Prostate gland (tissue), 2 donors: ENCODE measurements at regions not wholly inside any gene's neighbourhood (a gene's known extent, or its start where the extent isn't known, plus 50 kb on each side); places are given as distances from the start of the nearest gene placed in this dataset.

Experiments used
- DNase-seq: peaks from one replicate; pipeline ENCODE4 v3.0.0-alpha.2; 2019; ENCODE audit warnings: low spot score
- H3K27ac ChIP-seq, 2 donors: fragments of 200-600 bp; sonication (generic); 2 replicates each; pipeline ENCODE4 v1.5.1; 2017 to 2019
- H3K27me3 ChIP-seq: fragments of 200-600 bp; sonication (generic); replicated peaks from 2 replicates; pipeline ENCODE4 v1.5.1; 2019; ENCODE audit not compliant: insufficient read depth
- H3K36me3 ChIP-seq, 2 donors: fragments of 200-600 bp; sonication (generic); 1 replicate in 1 of 2; 2 replicates in 1 of 2; pipeline versions ENCODE4 v1.5.1 to v1.8.1; 2017 to 2019
- H3K4me1 ChIP-seq: fragments of 200-600 bp; sonication (generic); replicated peaks from 2 replicates; pipeline ENCODE4 v1.5.1; 2019
- H3K4me3 ChIP-seq, 2 donors: fragments of 200-600 bp; sonication (generic); 2 replicates each; pipeline ENCODE4 v1.5.1; 2017 to 2019
- H3K9me3 ChIP-seq: fragments of 200-600 bp; sonication (generic); 2 replicates; pipeline ENCODE4 v1.5.1; 2017
- CTCF ChIP-seq, 4 experiments: fragments of 200-600 bp in 2 of 4; fragments of 450-650 bp in 2 of 4; sonication (generic) in 2 of 4; IDR thresholded peaks; 1 replicate in 3 of 4; 2 replicates in 1 of 4; pipeline ENCODE4 v1.5.1; 2016 to 2019; ENCODE audit warnings: antibody characterized with exemption in 4 of 4, mild to moderate bottlenecking in 2 of 4, moderate library complexity in 2 of 4
- POLR2A ChIP-seq: fragments of 450-650 bp; IDR thresholded peaks from one replicate; pipeline ENCODE4 v1.6.1; 2016; ENCODE audit warnings: antibody characterized with exemption, mild to moderate bottlenecking
- POLR2AphosphoS5 ChIP-seq: sonication (generic); formaldehyde crosslinking; IDR thresholded peaks from one replicate; pipeline ENCODE4 v1.6.1; 2017; ENCODE audit warnings: antibody characterized with exemption
- WGBS: methylation state at CpG from one replicate; pipeline ENCODE4 v1.1.5; 2018; 5-methylcytosine and 5-hydroxymethylcytosine counted together
- intact Hi-C: fragments of 100-400 bp; cut with DNase I; formaldehyde crosslinking; loops from one replicate; pipeline ENCODE4 v1.14.2; 2022

- intact Hi-C loops: no loop called here
- DNase-seq: no peak
- Histone ChIP-seq H3K27me3 (no peaks in the 10 kb centered on the region), H3K27ac (no peak overlapping the region), H3K4me1 (no peaks in the 10 kb centered on the region), H3K9me3 (no peaks in the 10 kb centered on the region), H3K36me3 (no peaks in the 10 kb centered on the region), H3K4me3 (no peak overlapping the region)
- TF ChIP-seq POLR2AphosphoS5: no peak
- TF ChIP-seq CTCF (IDR thresholded peaks at IDR 0.05): no peak
- TF ChIP-seq POLR2A: no peak
- 76% methylated on average over 6 of the region's 6 CpGs for WGBS
Observed at GRCh38 chr1:4431491-4431890, 222.9 kb upstream of the AJAP1 start.

- no peaks in the 10 kb centered on the region for H3K27me3 ChIP-seq
- H3K27ac ChIP-seq: no peak overlapping the region
- no peak for TF ChIP-seq CTCF (IDR thresholded peaks at IDR 0.05)
- no peak for TF ChIP-seq POLR2AphosphoS5
- no peak for TF ChIP-seq POLR2A
- H3K4me1 ChIP-seq: no peaks in the 10 kb centered on the region
- no peak overlapping the region for H3K4me3 ChIP-seq
- no peaks in the 10 kb centered on the region for H3K9me3 ChIP-seq
- 95% methylated on average over 7 of the region's 7 CpGs for WGBS
- no peaks in the 10 kb centered on the region for H3K36me3 ChIP-seq
- intact Hi-C loops: no loop called here
- no peak for DNase-seq
Observed at GRCh38 chr1:4433075-4433474, 221.3 kb upstream of the AJAP1 start.

GRCh38 chr1:4444086-4444485 is 210.3 kb upstream of the AJAP1 start:
- no peak for TF ChIP-seq POLR2AphosphoS5
- TF ChIP-seq POLR2A: no peak
- no peak for TF ChIP-seq CTCF (IDR thresholded peaks at IDR 0.05)
- H3K27ac ChIP-seq: no peak overlapping the region
- no peaks in the 10 kb centered on the region for H3K27me3 ChIP-seq
- intact Hi-C loops: no loop called here
- H3K9me3 ChIP-seq: no peaks in the 10 kb centered on the region
- no peak for DNase-seq
- no peaks in the 10 kb centered on the region for H3K36me3 ChIP-seq
- no peaks in the 10 kb centered on the region for H3K4me1 ChIP-seq
- H3K4me3 ChIP-seq: no peak overlapping the region
- 69% methylated on average over 5 of the region's 5 CpGs for WGBS

GRCh38 chr1:4447778-4448420 is 206.5 kb upstream of the AJAP1 start:
- Histone ChIP-seq H3K27me3 (peaks cover 4% of the 10 kb centered on the region), H3K36me3 (no peaks in the 10 kb centered on the region), H3K4me1 (no peaks in the 10 kb centered on the region), H3K27ac (no peak overlapping the region), H3K9me3 (no peaks in the 10 kb centered on the region), H3K4me3 (no peak overlapping the region)
- intact Hi-C loops: no loop called here
- 82% methylated on average over 11 of the region's 11 CpGs for WGBS
- TF ChIP-seq POLR2A (no peak), CTCF (IDR thresholded peaks at IDR 0.05) (no peak), POLR2AphosphoS5 (no peak)
- no peak for DNase-seq

GRCh38 chr1:4449972-4450371 is 204.4 kb upstream of the AJAP1 start:
- Histone ChIP-seq H3K4me1 (no peaks in the 10 kb centered on the region), H3K4me3 (no peak overlapping the region), H3K9me3 (no peaks in the 10 kb centered on the region), H3K36me3 (no peaks in the 10 kb centered on the region), H3K27ac (no peak overlapping the region), H3K27me3 (peaks cover 4% of the 10 kb centered on the region)
- no peak for DNase-seq
- intact Hi-C loops: no loop called here
- 83% methylated on average over 5 of the region's 5 CpGs for WGBS
- TF ChIP-seq CTCF (IDR thresholded peaks at IDR 0.05) (no peak), POLR2AphosphoS5 (no peak), POLR2A (no peak)
